ENCODE measurements at regions not wholly inside any gene's neighbourhood (a gene's known extent, or its start where the extent isn't known, plus 50 kb on each side); places are given as distances from the start of the nearest gene placed in this dataset.

- TF ChIP-seq SP1 (IDR thresholded peaks at IDR 0.05) (no peak), JUND (IDR thresholded peaks at IDR 0.05) (no peak), CTCF (IDR thresholded peaks at IDR 0.05; ENCODE audit: low read depth, low read length, missing input control) (no peak), REST (IDR thresholded peaks at IDR 0.05) (no peak), EGR1 (IDR thresholded peaks at IDR 0.05; ENCODE audit: low read depth in 2 of 2) (no peak), MAX (IDR thresholded peaks at IDR 0.05) (no peak), TAF1 (conservative IDR thresholded peaks at IDR 0.05) (no peak), ATF3 (IDR thresholded peaks at IDR 0.05) (no peak), YY1 (IDR thresholded peaks at IDR 0.05) (no peak)
These were observed 282.3 kb upstream of the CCL2 start for GRCh38 chr17:33972763-33973162.

Data from liver (tissue), 3 donors.